ENCODE measurements at regions not wholly inside any gene's neighbourhood (a gene's known extent, or its start where the extent isn't known, plus 50 kb on each side); places are given as distances from the start of the nearest gene placed in this dataset.

DNA sequence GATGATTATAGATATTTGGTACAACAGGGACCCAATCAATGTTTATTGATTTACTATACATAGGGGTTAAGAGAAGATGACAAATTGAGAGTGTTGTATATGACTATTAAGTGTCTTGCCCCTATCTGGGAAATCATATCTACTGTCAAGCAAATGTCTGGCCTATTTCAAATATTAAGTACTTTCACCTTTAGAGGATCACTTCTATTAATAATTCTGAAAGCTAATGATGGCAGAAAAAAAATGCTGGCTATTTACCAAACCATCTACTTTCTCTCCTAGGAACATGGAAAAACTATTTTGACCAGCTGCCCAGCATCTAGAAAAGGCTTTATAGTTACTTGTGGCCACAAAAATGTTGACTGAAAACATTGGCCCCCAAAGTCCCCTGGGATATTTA, 632.3 kb upstream of the ZNF385D start:
- Mint-ChIP-seq H3K9me3 (no peaks in the 10 kb centered on the region), H3K27ac (no peak overlapping the region), H3K4me1 (no peaks in the 10 kb centered on the region), H3K27me3 (ENCODE audit: low read depth) (peaks cover 8% of the 10 kb centered on the region), H3K36me3 (ENCODE audit: insufficient read depth in 1 of 3, low read depth in 3 of 3) (no peaks in the 10 kb centered on the region), H3K4me3 (no peak overlapping the region)
- Histone ChIP-seq H2BK120ac (ENCODE audit: low read depth, low read length, poor library complexity, severe bottlenecking) (no peak overlapping the region), H2AFZ (ENCODE audit: low read length) (no peak overlapping the region), H3K27me3 (ENCODE audit: insufficient read depth, low read length) (no peaks in the 10 kb centered on the region), H3K4me1 (ENCODE audit: insufficient read depth, low read length) (no peaks in the 10 kb centered on the region), H2BK12ac (ENCODE audit: insufficient read length, low read depth, low read length) (no peak overlapping the region), H3K79me1 (ENCODE audit: insufficient read depth, low read depth, low read length, poor library complexity, severe bottlenecking) (no peaks in the 10 kb centered on the region), H4K5ac (ENCODE audit: insufficient read length, low read depth, low read length) (no peak overlapping the region), H3K56ac (ENCODE audit: insufficient read length, low read depth, low read length) (no peak overlapping the region), H3K4me2 (ENCODE audit: insufficient read depth, insufficient read length, low read length) (no peak overlapping the region), H2BK20ac (ENCODE audit: low read depth, low read length, poor library complexity, severe bottlenecking) (no peak overlapping the region), H4K8ac (replicated peaks; ENCODE audit: insufficient read length, low read depth, low read length) (no peak overlapping the region), H3K23ac (ENCODE audit: insufficient read length, low read depth, low read length) (no peak overlapping the region), H3K14ac (ENCODE audit: insufficient read depth, low read length) (no peak overlapping the region), H3K79me2 (ENCODE audit: insufficient read depth, low read length) (no peaks in the 10 kb centered on the region), H2AK5ac (ENCODE audit: insufficient read length, low read length) (no peak overlapping the region), H3K4ac (ENCODE audit: low read depth, low read length) (no peak overlapping the region), H3T11ph (ENCODE audit: low read length) (no peak overlapping the region), H3K18ac (ENCODE audit: insufficient read length, low read depth, low read length) (no peak overlapping the region), H3K9me3 (ENCODE audit: control insufficient read depth, low read depth, low read length) (no peaks in the 10 kb centered on the region), H3K27ac (ENCODE audit: insufficient read length, low read depth, low read length) (no peak overlapping the region), H2BK15ac (ENCODE audit: low read depth, low read length) (no peak overlapping the region), H2BK5ac (ENCODE audit: insufficient read length, low read length) (no peak overlapping the region), H3K9ac (ENCODE audit: extremely low read depth, insufficient read length, low read length) (no peak overlapping the region), H4K91ac (ENCODE audit: insufficient read length, low read depth, low read length) (no peak overlapping the region), H4K20me1 (ENCODE audit: control insufficient read depth, insufficient read depth, insufficient read length) (no peaks in the 10 kb centered on the region), H3K23me2 (ENCODE audit: insufficient read length, low read depth, low read length, poor library complexity, severe bottlenecking) (no peaks in the 10 kb centered on the region)
- TF ChIP-seq, protein P1, sequence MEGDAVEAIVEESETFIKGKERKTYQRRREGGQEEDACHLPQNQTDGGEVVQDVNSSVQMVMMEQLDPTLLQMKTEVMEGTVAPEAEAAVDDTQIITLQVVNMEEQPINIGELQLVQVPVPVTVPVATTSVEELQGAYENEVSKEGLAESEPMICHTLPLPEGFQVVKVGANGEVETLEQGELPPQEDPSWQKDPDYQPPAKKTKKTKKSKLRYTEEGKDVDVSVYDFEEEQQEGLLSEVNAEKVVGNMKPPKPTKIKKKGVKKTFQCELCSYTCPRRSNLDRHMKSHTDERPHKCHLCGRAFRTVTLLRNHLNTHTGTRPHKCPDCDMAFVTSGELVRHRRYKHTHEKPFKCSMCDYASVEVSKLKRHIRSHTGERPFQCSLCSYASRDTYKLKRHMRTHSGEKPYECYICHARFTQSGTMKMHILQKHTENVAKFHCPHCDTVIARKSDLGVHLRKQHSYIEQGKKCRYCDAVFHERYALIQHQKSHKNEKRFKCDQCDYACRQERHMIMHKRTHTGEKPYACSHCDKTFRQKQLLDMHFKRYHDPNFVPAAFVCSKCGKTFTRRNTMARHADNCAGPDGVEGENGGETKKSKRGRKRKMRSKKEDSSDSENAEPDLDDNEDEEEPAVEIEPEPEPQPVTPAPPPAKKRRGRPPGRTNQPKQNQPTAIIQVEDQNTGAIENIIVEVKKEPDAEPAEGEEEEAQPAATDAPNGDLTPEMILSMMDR (conservative IDR thresholded peaks at IDR 0.05) = no peak
- DNase-seq = no peak
